LNCaP clone FGC (cell line): ENCODE measurements at regions not wholly inside any gene's neighbourhood (a gene's known extent, or its start where the extent isn't known, plus 50 kb on each side); places are given as distances from the start of the nearest gene placed in this dataset.

Experiments used
- DNase-seq: peaks from one replicate; pipeline ENCODE4 v3.0.0-alpha.2; 2011; ENCODE audit warnings: low read depth
- H3K4me3 ChIP-seq: 2 replicates; pipeline ENCODE4 v1.5.1; 2011; ENCODE audit warnings: mild to moderate bottlenecking, low read depth, low read length, control low read depth
- CTCF ChIP-seq: IDR thresholded peaks from 2 replicates; pipeline ENCODE4 v1.5.1; 2012; ENCODE audit warnings: mild to moderate bottlenecking; ENCODE audit not compliant: control insufficient read depth, insufficient read depth; ENCODE audit errors: extremely low read depth

GRCh38 chr3:89813500-89813899 lies 706.1 kb downstream of the EPHA3 start:
- no peak overlapping the region for H3K4me3 ChIP-seq
- DNase-seq = no peak
- no peak for TF ChIP-seq CTCF

- no peak for TF ChIP-seq CTCF
- no peak for DNase-seq
- H3K4me3 ChIP-seq = no peak overlapping the region
These were observed 733.6 kb downstream of the EPHA3 start for GRCh38 chr3:89841041-89841440.

GRCh38 chr3:89845053-89845452 lies 737.6 kb downstream of the EPHA3 start:
- TF ChIP-seq CTCF = no peak
- H3K4me3 ChIP-seq = no peak overlapping the region
- DNase-seq = no peak

- TF ChIP-seq CTCF = no peak
- no peak for DNase-seq
These were observed 740.5 kb downstream of the EPHA3 start for GRCh38 chr3:89847955-89848354.

GRCh38 chr3:89851974-89852621 lies 744.7 kb downstream of the EPHA3 start:
- DNase-seq = peak; percentile 33
- peak; percentile 86 for TF ChIP-seq CTCF
- H3K4me3 ChIP-seq = no peak overlapping the region

More at GRCh38 chr3:89847955-89848354, 740.5 kb downstream of the EPHA3 start:
- H3K4me3 ChIP-seq = no peak overlapping the region

GRCh38 chr3:89859757-89860156 lies 752.3 kb downstream of the EPHA3 start:
- TF ChIP-seq CTCF = no peak
- H3K4me3 ChIP-seq = no peak overlapping the region
- no peak for DNase-seq

GRCh38 chr3:89867286-89867685 lies 759.9 kb downstream of the EPHA3 start:
- no peak for TF ChIP-seq CTCF
- H3K4me3 ChIP-seq = no peak overlapping the region
- DNase-seq = no peak
